Sigmoid colon (tissue), 6 donors: ENCODE measurements at regions not wholly inside any gene's neighbourhood (a gene's known extent, or its start where the extent isn't known, plus 50 kb on each side); places are given as distances from the start of the nearest gene placed in this dataset.

Source experiments
- DNase-seq: peaks from one replicate; pipeline ENCODE4 v3.0.0-alpha.2; 2019
- H3K27ac ChIP-seq, 4 donors: fragments of 200-600 bp; sonication (generic); one replicate each; pipeline ENCODE4 v1.5.1; 2016 to 2019; ENCODE audit warnings: mild to moderate bottlenecking in 1 of 4
- H3K27me3 ChIP-seq, 3 donors: fragments of 200-600 bp; sonication (generic); one replicate each; pipeline ENCODE4 v1.5.1; 2019; ENCODE audit warnings: mild to moderate bottlenecking in 1 of 3
- H3K36me3 ChIP-seq, 4 donors: fragments of 200-600 bp; sonication (generic); one replicate each; pipeline ENCODE4 v1.5.1; 2016 to 2019
- H3K4me1 ChIP-seq, 4 donors: fragments of 200-600 bp; sonication (generic); one replicate each; pipeline ENCODE4 v1.5.1; 2017 to 2019
- H3K4me3 ChIP-seq, 4 donors: fragments of 200-600 bp; sonication (generic); one replicate each; pipeline ENCODE4 v1.5.1; 2017 to 2019; ENCODE audit warnings: mild to moderate bottlenecking in 2 of 4, moderate library complexity in 1 of 4
- H3K9me3 ChIP-seq, 4 donors: fragments of 200-600 bp in 3 of 4; sonication (generic) in 3 of 4; one replicate each; pipeline versions ENCODE4 v1.5.1 to v1.6.1; 2013 to 2019
- EP300 ChIP-seq, 4 donors: sonication (generic); formaldehyde crosslinking; IDR thresholded peaks; one replicate each; pipeline ENCODE4 v1.6.1; 2017; ENCODE audit warnings: antibody characterized with exemption in 4 of 4
- POLR2A ChIP-seq, 2 donors: fragments of 450-650 bp; IDR thresholded peaks; one replicate each; pipeline ENCODE4 v1.6.1; 2016; ENCODE audit warnings: antibody characterized with exemption in 2 of 2, mild to moderate bottlenecking in 2 of 2, moderate library complexity in 2 of 2
- POLR2AphosphoS5 ChIP-seq, 4 donors: sonication (generic); formaldehyde crosslinking; IDR thresholded peaks; one replicate each; pipeline ENCODE4 v1.6.1; 2017; ENCODE audit warnings: antibody characterized with exemption in 4 of 4
- WGBS, 2 donors: extraction: QIAGEN DNeasy Blood & Tissue Kit; methylation state at CpG; one replicate each; pipeline ENCODE4 v1.1.7; 2013; 5-methylcytosine and 5-hydroxymethylcytosine counted together
- intact Hi-C: fragments of 100-400 bp; cut with DNase I; formaldehyde crosslinking; loops from one replicate; pipeline ENCODE4 v1.15.1; 2023
- TF ChIP-seq, protein P1 (sequence below), 4 experiments: fragments of 450-650 bp in 3 of 4; fragments of 200-600 bp in 1 of 4; IDR thresholded peaks; one replicate each; pipeline ENCODE4 v1.5.1; 2016 to 2019; ENCODE audit warnings: antibody characterized with exemption in 4 of 4, mild to moderate bottlenecking in 3 of 4, moderate library complexity in 2 of 4
- donor health status: healthy with polysubstance abuse.
- donor health status: healthy.

DNA sequence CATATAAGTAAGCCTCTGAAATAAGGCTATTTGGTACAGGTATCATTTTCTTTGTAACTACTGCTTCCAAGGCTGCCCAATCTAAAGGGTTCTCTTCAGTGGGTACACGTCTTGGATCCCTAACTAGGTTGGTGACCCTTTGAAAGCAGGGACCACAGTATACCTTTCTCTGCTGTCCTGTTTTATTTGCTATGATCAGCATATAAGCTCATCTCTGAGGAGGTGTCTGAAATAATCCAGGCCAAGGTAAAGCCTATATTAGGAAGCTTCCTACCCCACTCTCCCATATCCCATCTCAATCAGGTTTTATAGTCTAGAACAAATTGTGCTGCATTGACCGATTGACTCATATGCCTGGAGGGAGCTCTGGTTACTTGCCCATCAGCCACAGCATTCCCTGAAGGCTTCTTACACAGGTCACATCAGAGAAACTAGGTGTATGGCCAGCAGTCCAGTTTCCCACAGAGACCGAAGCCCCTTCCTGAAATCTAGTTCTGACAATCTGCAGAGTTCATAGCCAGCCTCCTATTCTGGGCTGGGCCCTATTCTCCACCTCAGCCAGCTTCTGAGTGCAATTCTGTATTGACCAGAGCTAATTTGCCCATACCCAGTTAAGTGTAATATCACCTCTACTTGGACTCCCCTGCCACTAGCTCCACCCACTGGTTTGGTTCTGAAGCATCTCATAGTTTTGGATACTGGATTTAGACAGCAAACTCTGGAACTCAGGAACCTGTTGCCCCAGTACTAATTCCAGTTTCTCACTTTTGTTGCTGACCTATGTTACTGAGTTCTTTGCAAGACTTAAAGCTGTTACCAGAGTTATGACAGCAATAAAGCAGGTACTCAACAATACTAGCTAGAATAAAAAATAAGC lies 62.1 kb upstream of the ARHGAP20 start:
- no peaks in the 10 kb centered on the region for H3K36me3 ChIP-seq
- no peak overlapping the region for H3K4me3 ChIP-seq
- TF ChIP-seq POLR2AphosphoS5 (IDR thresholded peaks at IDR 0.05) (no peak), POLR2A (IDR thresholded peaks at IDR 0.05) (no peak), EP300 (IDR thresholded peaks at IDR 0.05) (no peak)
- TF ChIP-seq, protein P1, sequence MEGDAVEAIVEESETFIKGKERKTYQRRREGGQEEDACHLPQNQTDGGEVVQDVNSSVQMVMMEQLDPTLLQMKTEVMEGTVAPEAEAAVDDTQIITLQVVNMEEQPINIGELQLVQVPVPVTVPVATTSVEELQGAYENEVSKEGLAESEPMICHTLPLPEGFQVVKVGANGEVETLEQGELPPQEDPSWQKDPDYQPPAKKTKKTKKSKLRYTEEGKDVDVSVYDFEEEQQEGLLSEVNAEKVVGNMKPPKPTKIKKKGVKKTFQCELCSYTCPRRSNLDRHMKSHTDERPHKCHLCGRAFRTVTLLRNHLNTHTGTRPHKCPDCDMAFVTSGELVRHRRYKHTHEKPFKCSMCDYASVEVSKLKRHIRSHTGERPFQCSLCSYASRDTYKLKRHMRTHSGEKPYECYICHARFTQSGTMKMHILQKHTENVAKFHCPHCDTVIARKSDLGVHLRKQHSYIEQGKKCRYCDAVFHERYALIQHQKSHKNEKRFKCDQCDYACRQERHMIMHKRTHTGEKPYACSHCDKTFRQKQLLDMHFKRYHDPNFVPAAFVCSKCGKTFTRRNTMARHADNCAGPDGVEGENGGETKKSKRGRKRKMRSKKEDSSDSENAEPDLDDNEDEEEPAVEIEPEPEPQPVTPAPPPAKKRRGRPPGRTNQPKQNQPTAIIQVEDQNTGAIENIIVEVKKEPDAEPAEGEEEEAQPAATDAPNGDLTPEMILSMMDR (IDR thresholded peaks at IDR 0.05) = no peak
- no peaks in the 10 kb centered on the region for H3K27me3 ChIP-seq
- H3K27ac ChIP-seq = no peak overlapping the region
- intact Hi-C loops = no loop called here
- 93 to 95% methylated on average over 3 of the region's 3 CpGs for WGBS, 2 donors
- peaks cover 0 to 19% (median 12%) of the 10 kb centered on the region in 4 donors for H3K4me1 ChIP-seq
- no peaks in the 10 kb centered on the region for H3K9me3 ChIP-seq
- DNase-seq = no peak

DNA sequence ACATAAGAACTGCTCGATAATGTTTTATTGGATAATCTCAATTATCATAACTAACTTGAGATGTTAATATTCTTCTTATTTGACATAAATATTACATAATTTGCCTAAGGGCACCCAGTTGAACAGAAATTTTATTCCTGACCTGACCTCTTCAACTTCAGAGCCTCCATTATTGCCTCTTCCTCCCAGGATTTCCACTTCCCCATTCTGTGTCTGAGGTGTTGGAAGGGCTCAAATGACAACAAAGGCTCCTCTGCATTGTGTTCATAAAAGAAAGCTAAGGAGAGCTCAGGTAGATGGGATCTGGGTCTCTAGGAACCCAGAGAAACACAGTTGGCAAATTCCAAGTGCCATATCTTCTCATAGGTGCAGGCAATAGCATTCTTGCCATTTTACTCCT lies 61.2 kb upstream of the ARHGAP20 start:
- TF ChIP-seq EP300 (IDR thresholded peaks at IDR 0.05) (no peak), POLR2AphosphoS5 (IDR thresholded peaks at IDR 0.05) (no peak), POLR2A (IDR thresholded peaks at IDR 0.05) (no peak)
- TF ChIP-seq, protein P1 (IDR thresholded peaks at IDR 0.05) = no peak
- H3K4me3 ChIP-seq = no peak overlapping the region
- peaks cover 0 to 16% (median 11%) of the 10 kb centered on the region in 4 donors for H3K4me1 ChIP-seq
- H3K36me3 ChIP-seq = no peaks in the 10 kb centered on the region
- DNase-seq = no peak
- no peak overlapping the region for H3K27ac ChIP-seq
- H3K9me3 ChIP-seq = no peaks in the 10 kb centered on the region
- intact Hi-C loops = no loop called here
- H3K27me3 ChIP-seq = no peaks in the 10 kb centered on the region
- WGBS, 2 donors = 93 to 96% methylated on average over 1 of the region's 1 CpG

DNA sequence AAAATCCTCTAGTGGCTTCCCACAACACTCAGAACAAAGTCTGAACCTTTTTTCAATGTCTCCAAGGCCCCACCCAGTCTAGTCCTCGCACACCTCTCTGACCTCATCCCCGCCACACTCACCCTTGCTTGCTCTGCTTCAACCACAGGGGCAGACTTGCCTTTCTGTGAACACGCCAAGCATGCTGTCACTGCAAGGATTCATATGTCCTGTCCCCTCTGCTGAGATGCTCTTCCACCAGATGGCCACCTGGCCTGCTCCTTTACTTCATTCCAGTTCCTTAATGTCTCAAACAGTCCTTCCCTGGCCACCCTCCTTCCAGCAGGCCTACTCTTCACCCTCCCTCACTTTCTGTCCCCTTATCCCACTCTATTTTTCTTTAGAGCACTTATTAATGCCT lies 60.6 kb upstream of the ARHGAP20 start:
- no peaks in the 10 kb centered on the region for H3K9me3 ChIP-seq
- 85 to 86% methylated on average over 3 of the region's 3 CpGs for WGBS, 2 donors
- TF ChIP-seq EP300 (IDR thresholded peaks at IDR 0.05) = no peak
- no peak for TF ChIP-seq POLR2AphosphoS5 (IDR thresholded peaks at IDR 0.05)
- TF ChIP-seq, protein P1 (IDR thresholded peaks at IDR 0.05) = no peak
- TF ChIP-seq POLR2A (IDR thresholded peaks at IDR 0.05) = no peak
- H3K27ac ChIP-seq = no peak overlapping the region
- no peaks in the 10 kb centered on the region for H3K27me3 ChIP-seq
- H3K4me1 ChIP-seq = peaks cover 0 to 10% (median 7%) of the 10 kb centered on the region in 4 donors
- no peak overlapping the region for H3K4me3 ChIP-seq
- DNase-seq = no peak
- intact Hi-C loops = no loop called here
- no peaks in the 10 kb centered on the region for H3K36me3 ChIP-seq

DNA sequence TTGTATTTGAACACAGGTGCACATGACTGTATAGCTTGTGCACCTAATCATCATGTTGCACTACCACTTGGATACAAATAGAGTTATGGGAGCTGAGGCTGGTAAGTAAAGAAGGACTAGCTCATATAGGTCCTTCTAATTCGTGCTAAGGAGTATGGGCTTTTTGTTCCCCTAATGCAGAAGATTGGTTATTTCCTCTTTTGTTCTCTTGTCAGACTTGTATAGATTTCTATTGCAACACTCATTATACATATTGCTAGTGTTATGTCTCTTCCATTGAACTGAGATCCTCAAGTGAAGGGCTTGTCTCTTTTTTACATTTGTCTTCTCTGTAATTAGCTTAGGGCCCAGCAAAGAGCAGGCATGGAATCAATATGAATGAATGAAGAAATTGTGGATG lies 54.1 kb upstream of the ARHGAP20 start:
- TF ChIP-seq POLR2AphosphoS5 (IDR thresholded peaks at IDR 0.05) (no peak), POLR2A (IDR thresholded peaks at IDR 0.05) (no peak), EP300 (IDR thresholded peaks at IDR 0.05) (no peak)
- TF ChIP-seq, protein P1 (IDR thresholded peaks at IDR 0.05) = no peak
- Histone ChIP-seq H3K36me3 (no peaks in the 10 kb centered on the region), H3K4me3 (no peak overlapping the region), H3K27ac (no peak overlapping the region), H3K4me1 (peaks cover 0 to 10% (median 5%) of the 10 kb centered on the region in 4 donors), H3K27me3 (no peaks in the 10 kb centered on the region), H3K9me3 (no peaks in the 10 kb centered on the region)
- 60 to 88% methylated on average over 1 of the region's 1 CpG for WGBS, 2 donors
- DNase-seq = no peak
- intact Hi-C loops = no loop called here
